Lung (tissue), 11 donors: ENCODE measurements at regions not wholly inside any gene's neighbourhood (a gene's known extent, or its start where the extent isn't known, plus 50 kb on each side); places are given as distances from the start of the nearest gene placed in this dataset.

Experiments
- ATAC-seq: fragments of 200-7000 bp; cut with Tn5 transposase; one replicate; pipeline ENCODE4 v1.9.1; 2020; ENCODE audit warnings: moderate number of reproducible peaks; ENCODE audit not compliant: insufficient read depth, low FRiP score
- DNase-seq, 3 donors: peaks; one replicate each; pipeline ENCODE4 v3.0.0-alpha.2; 2013 to 2017
- H3K27ac ChIP-seq, 2 donors: one replicate each; pipeline ENCODE4 v1.5.1; 2013; ENCODE audit warnings: mild to moderate bottlenecking in 2 of 2, moderate library complexity in 2 of 2, control low read depth in 1 of 2, inconsistent platforms in 1 of 2, low read depth in 1 of 2, low read length in 1 of 2
- H3K27me3 ChIP-seq, 3 donors: one replicate each; pipeline ENCODE4 v1.5.1; 2013; ENCODE audit warnings: low read length in 2 of 3; ENCODE audit not compliant: control insufficient read depth in 3 of 3, insufficient read depth in 3 of 3
- H3K36me3 ChIP-seq, 4 donors: one replicate each; pipeline ENCODE4 v1.5.1; 2013; ENCODE audit warnings: low read length in 4 of 4, mild to moderate bottlenecking in 1 of 4, moderate library complexity in 1 of 4; ENCODE audit not compliant: control insufficient read depth in 4 of 4, insufficient read depth in 4 of 4
- H3K4me1 ChIP-seq, 5 donors: one replicate each; pipeline ENCODE4 v1.5.1; 2013; ENCODE audit warnings: low read length in 5 of 5, mild to moderate bottlenecking in 2 of 5, moderate library complexity in 1 of 5; ENCODE audit not compliant: control insufficient read depth in 5 of 5, insufficient read depth in 5 of 5
- H3K4me3 ChIP-seq: one replicate; pipeline ENCODE4 v1.5.1; 2013; ENCODE audit warnings: mild to moderate bottlenecking, control low read depth, moderate library complexity
- H3K9ac ChIP-seq, 2 donors: one replicate each; pipeline ENCODE4 v1.5.1; 2013; ENCODE audit warnings: low read length in 2 of 2, control low read depth in 1 of 2; ENCODE audit not compliant: insufficient read depth in 1 of 2
- H3K9me3 ChIP-seq, 4 donors: one replicate each; pipeline ENCODE4 v1.5.1; 2013; ENCODE audit warnings: low read length in 3 of 4, mild to moderate bottlenecking in 1 of 4, moderate library complexity in 1 of 4; ENCODE audit not compliant: control insufficient read depth in 4 of 4, insufficient read depth in 3 of 4
- WGBS, 2 donors: extraction: QIAGEN DNeasy Blood & Tissue Kit; methylation state at CpG; one replicate each; pipeline ENCODE4 v1.1.7; 2013; 5-methylcytosine and 5-hydroxymethylcytosine counted together
- TF ChIP-seq, protein P1 (sequence below): IDR thresholded peaks from 2 replicates; pipeline ENCODE4 v1.5.1; 2012; ENCODE audit warnings: mild to moderate bottlenecking; ENCODE audit errors: control extremely low read depth, extremely low read depth
- donor health status: control.
- donor health status: control.
- donor health status: Bipolar disorder and iron deficiency.
- donor health status: healthy.
- donor health status: DM: yes; HTN: yes; CAD: no.

- Histone ChIP-seq H3K27me3 (no peaks in the 10 kb centered on the region), H3K9me3 (no peaks in the 10 kb centered on the region), H3K4me1 (peaks cover 0 to 17% (median 4%) of the 10 kb centered on the region in 5 donors), H3K4me3 (no peak overlapping the region), H3K9ac (no peak overlapping the region), H3K36me3 (no peaks in the 10 kb centered on the region), H3K27ac (peak overlapping the region in 1 of 2 donors; percentile 83)
- WGBS, 2 donors, result 81 to 89% methylated on average over 12 of the region's 12 CpGs
- TF ChIP-seq, protein P1, sequence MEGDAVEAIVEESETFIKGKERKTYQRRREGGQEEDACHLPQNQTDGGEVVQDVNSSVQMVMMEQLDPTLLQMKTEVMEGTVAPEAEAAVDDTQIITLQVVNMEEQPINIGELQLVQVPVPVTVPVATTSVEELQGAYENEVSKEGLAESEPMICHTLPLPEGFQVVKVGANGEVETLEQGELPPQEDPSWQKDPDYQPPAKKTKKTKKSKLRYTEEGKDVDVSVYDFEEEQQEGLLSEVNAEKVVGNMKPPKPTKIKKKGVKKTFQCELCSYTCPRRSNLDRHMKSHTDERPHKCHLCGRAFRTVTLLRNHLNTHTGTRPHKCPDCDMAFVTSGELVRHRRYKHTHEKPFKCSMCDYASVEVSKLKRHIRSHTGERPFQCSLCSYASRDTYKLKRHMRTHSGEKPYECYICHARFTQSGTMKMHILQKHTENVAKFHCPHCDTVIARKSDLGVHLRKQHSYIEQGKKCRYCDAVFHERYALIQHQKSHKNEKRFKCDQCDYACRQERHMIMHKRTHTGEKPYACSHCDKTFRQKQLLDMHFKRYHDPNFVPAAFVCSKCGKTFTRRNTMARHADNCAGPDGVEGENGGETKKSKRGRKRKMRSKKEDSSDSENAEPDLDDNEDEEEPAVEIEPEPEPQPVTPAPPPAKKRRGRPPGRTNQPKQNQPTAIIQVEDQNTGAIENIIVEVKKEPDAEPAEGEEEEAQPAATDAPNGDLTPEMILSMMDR, result no peak
- no peak for ATAC-seq
- no peak for DNase-seq
Observed at GRCh38 chr6:4403023-4403752, 267.8 kb upstream of the ECI2 start.

DNA sequence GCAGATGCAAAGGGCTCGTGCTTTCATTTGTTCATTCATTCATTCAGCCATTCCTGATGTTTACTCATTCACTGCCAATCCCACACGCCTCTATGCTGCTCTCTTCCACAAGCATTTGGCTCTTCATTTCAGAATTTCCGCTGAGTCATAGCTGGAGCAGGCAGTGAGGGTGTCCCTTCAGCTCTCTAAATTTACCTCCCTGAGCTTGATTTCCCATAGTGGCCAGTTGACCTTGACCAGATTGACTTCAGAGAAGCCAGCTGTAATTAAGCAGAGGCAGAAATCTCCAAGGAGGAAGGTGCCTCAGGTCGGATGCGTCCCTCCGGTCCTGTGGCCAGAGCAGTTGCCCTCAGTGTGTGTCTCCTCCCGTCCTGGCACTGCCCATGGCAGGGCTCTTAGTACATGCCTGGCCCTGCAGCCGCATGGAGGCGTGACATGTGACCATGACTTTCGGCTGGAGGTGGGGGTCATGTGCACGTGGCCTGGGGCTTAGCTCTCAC lies 267.2 kb upstream of the ECI2 start:
- TF ChIP-seq, protein P1, result no peak
- Histone ChIP-seq H3K9me3 (no peaks in the 10 kb centered on the region), H3K27me3 (no peaks in the 10 kb centered on the region), H3K4me3 (no peak overlapping the region), H3K36me3 (no peaks in the 10 kb centered on the region), H3K9ac (no peak overlapping the region), H3K27ac (peak overlapping the region in 1 of 2 donors; percentile 83), H3K4me1 (peaks cover 0 to 17% (median 4%) of the 10 kb centered on the region in 5 donors)
- DNase-seq (peak in 2 of 3 donors; percentile 58 to 69), ATAC-seq (no peak)
- WGBS, 2 donors, result 68 to 83% methylated on average over 11 of the region's 11 CpGs

- Histone ChIP-seq H3K4me1 (peaks cover 0 to 17% (median 4%) of the 10 kb centered on the region in 5 donors), H3K9ac (no peak overlapping the region), H3K4me3 (no peak overlapping the region), H3K36me3 (no peaks in the 10 kb centered on the region), H3K9me3 (no peaks in the 10 kb centered on the region), H3K27ac (peak overlapping the region; percentile 30 to 47), H3K27me3 (no peaks in the 10 kb centered on the region)
- ATAC-seq (no peak), DNase-seq (peak; percentile 32 to 68 (median 56))
- 63 to 79% methylated on average over 19 of the region's 19 CpGs for WGBS, 2 donors
- TF ChIP-seq, protein P1, result no peak
Observed at GRCh38 chr6:4401408-4402368, 266.3 kb upstream of the ECI2 start.
